SK-MEL-5 (cell line): ENCODE measurements at regions not wholly inside any gene's neighbourhood (a gene's known extent, or its start where the extent isn't known, plus 50 kb on each side); places are given as distances from the start of the nearest gene placed in this dataset.

Source experiments
- DNase-seq: peaks from one replicate; pipeline ENCODE4 v3.0.0-alpha.2; 2016; ENCODE audit warnings: low read depth, low spot score
- in situ Hi-C: cut with HindIII; loops from 2 replicates; pipeline ENCODE4 v1.10.0; 2016; ENCODE audit warnings: low sequenced_read_pairs, high pct_unique_total_duplicates, low pct_unique_long_range_greater_than_20kb

DNA sequence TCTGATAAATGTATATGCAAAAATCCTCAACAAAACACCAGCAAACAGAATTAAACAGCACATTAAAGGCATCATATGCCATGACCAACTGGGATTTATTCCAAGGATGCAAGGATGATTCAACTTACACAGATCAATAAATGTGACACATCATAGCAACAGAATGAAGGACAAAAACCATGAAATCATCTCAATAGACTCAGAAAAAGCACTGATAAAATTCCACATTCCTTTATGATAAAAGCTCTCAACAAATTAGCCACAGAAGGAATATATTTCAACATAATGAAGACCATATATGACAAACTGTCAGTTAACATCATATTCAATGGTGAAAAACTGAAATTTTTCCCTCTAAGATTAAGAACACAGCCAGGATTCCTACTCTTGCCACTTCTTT lies 691.6 kb downstream of the DIAPH3 start:
- no peak for DNase-seq
- in situ Hi-C loops = no loop called here

DNA sequence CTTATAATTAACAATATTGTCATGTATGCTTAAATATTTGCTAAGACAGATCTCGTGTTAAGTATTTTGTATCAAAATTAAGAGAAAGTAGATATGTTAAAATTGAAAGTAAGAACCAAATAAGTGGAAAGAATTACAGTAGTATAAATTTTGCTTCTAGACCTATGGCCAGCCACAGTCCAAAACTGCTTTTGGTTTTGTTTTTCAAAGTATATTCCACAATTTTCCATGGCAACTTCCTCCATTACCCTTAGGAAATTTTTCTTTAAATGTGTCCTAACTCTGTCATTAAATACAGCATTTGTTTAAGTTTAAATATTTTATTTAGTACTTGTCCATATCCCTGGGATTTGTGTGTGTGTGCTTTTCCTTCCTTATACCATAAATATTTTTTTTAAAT lies 689.0 kb downstream of the DIAPH3 start:
- no peak for DNase-seq
- in situ Hi-C loops = no loop called here

DNA sequence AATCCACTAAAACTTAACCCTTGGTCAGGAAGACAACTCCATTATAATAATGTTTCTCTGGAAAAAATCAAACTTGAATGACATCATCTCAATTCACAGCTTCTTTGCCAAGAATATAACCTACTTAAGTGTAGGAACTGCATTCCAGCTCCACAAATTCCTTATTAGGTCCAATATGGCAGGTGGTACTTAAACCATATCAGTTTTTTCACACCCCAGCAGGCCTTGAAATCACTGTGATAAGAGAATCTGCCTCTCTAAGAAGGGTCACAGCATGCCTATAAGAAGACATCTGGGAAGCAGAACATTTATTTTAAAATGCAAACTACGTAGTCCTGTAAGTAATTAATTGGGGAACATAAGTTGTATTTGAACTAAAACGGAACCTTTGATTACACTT lies 687.8 kb downstream of the DIAPH3 start:
- in situ Hi-C loops = no loop called here
- no peak for DNase-seq

DNA sequence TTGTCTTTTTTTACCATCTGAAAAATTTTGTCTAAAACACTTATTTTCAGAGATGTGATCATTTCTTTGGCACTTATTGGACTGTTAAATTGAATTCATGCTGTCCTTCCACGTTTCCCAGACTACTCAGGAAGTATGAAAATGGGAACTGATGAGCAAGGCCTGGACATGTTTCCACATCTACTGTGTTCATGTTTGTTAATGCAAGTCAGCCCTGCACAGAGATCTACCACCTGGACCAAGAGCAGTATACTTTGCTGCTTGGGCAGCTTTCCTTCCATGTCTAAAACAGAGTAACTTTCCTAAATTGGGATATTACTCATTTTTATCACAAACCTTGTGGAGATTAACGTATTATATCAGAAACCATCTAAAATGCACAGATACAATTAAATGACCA lies 687.4 kb downstream of the DIAPH3 start:
- in situ Hi-C loops = no loop called here
- DNase-seq = no peak

DNA sequence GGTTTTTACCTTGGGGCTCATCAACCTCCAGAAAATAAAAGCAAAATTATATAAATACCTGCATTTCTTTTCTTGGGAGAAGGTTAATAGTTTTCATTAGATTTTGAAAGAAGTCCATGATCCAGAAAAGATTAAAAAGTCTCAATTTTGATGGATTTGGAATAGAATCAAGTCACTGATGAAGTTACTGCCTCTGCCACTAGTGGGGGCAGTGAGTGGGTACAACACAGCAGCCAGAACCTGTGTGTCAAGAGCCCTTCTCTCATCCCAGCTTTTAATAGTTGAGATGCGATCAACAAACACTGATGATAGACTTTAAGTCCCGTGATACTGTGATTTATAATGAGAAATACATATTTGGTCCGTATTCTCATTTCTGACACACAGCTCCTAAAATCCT lies 686.7 kb downstream of the DIAPH3 start:
- DNase-seq = peak; percentile 51
- in situ Hi-C loops = no loop called here

DNA sequence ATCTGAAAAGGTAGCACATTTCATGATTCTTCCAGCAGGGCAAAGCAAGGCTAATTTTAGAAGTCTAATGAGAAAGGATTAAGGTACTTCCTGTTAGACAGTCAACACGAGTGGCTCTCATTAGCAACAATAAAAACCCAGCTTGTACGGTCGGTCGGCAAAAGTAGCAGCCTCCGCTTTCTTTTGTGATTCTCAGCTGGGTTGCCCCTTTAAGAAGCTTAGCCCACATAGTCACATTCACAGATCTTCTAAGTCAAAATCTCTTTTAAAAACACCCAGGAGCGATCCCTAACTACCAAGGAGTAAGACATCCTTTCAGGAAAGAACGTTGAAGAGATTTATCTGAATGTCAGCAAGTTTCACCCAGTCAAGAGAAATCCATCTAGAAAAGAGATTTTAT lies 684.8 kb downstream of the DIAPH3 start:
- in situ Hi-C loops = no loop called here
- no peak for DNase-seq

DNA sequence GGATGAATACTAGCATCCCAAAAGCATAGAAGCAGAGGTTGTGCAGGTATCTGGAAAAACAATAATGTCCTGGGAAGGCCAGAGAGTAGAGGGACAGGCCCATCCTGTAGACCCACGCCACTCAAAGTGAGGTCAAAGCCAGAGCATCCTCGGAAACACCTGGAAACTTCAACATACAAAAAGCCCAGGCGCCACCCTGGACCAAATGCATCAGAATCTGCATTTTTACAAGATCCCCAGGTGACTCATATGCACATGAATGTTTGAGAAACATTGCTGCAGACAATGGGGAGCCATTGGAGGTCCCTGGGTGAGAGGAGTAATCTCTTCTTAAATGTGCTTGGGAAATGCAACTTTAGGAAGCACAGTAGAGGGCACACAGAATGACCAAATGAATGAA lies 684.1 kb downstream of the DIAPH3 start:
- no peak for DNase-seq
- in situ Hi-C loops = no loop called here

DNA sequence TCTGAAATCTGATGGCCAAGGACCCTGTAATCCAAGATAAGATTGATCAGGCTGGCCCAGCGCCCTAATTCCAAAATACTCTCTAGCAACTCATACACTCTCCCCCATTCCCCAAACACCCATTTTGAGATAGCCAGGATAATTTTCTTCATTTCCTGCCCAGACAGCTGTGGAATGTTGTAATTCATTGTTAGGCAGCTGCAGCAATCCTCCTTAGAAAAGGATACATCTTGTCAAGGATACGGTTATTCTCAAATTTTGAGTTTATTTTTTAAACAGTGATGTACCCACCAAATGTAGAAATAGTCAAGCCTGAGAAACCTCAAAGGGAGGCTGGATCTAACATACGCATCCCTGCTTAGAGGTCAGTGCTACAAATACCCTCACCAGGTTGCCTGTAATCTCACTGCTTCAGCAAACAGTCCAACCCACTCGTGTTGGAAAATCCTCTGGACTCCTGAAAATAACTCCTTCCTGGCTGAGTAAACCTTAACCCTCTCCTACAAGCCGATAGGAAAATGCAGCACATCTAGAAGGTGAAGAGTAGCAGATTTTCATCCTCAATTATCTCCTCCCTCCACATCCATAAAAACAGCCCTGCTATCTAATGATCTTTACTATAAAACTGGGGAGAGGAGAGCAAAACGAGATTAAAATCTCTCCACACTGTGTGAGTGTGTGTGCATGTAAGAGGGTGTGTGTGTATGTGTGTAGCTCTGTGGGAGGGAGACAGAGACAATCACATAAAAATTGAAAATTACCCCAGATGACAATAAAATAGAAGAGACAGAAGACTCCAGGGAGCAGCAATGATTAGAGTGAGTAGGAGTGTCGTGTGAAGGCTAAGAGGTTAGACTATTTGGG lies 683.1 kb downstream of the DIAPH3 start:
- no peak for DNase-seq
- in situ Hi-C loops = no loop called here

DNA sequence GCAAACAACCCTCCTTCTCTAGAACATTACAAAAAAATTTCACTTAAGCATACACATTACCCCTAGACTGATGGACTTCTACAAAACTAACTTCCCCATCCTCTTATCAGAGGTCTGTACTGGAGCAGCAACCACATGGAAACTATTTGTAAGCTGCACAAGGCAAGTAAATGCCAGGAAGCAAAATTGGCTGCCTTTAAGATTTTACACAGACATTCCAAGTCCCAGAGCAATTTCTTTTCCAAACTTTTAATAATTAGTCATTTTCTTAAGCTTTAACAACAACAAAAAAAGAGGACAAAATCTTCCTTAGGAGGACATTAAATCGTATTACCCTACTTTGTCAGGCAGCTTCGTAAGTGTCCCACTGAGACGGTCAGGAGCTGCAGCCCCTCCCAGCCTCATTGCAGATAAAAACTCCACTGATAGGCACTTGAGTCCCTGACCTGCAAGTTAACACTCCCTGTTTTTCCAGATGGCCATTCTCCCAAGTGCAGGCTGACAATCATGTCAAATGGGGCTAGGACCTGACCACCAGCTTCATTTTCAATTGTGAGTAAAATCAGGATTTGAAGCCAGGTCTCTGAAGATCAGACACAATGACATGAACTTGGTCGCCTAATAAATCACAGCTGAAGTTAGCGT lies 680.1 kb downstream of the DIAPH3 start:
- in situ Hi-C loops = no loop called here
- DNase-seq = no peak

DNA sequence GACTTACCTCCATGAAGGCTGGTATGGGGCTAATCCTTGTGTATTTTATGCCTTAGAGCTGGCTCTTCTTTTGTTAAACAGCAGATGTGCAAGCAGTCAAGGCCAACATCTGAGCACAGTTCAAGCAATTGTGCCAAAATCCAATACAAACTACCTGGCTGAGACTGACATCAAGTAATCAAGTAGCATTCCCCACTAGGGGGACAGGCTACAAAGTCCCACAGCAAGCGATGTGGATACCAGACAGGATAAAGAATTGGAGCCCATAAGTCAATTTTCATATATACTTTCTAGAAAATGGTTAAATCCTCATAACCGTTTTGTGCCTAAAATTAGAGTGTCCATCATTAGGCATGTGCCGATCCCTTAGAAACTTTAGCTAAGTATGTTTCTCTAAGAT lies 675.8 kb downstream of the DIAPH3 start:
- no peak for DNase-seq
- in situ Hi-C loops = no loop called here

DNA sequence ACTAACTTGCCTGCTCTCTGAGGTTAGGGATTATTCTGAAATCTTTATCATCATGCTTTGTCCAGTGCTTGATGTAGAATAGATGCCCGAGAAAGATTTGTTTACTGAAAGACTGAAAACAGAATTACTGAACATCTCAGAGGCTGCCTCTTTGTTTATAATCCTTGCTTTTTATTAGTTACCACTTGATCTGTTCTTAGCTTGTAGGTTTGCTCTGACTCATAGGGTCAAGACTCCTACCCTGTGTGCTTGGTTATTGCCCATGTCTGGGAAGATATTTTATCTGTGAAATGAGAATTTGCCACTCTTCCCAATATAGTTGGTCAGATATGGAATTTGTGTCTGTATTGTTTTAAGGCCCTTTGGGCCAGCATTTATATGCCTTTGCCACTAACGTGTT lies 675.3 kb downstream of the DIAPH3 start:
- no peak for DNase-seq
- in situ Hi-C loops = no loop called here

DNA sequence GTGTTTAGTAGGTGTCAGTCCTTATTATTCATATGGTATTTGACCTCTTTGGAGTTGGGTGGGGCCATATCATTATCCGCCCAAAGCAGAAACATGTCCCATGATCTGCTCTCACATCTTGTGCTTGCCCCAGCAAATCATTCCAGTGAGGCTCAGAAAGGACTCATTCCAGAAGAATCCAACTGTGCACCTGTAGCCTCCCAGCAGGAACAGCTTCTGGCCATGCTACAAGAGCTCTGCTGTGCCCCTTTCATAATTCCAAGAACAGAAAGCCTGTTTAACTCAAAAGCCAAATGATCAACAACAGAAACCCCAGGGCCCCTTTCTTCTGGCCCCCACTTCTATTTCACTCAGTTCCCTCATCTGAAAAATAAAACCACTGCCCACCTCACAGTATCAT lies 673.1 kb downstream of the DIAPH3 start:
- in situ Hi-C loops = no loop called here
- DNase-seq = no peak

DNA sequence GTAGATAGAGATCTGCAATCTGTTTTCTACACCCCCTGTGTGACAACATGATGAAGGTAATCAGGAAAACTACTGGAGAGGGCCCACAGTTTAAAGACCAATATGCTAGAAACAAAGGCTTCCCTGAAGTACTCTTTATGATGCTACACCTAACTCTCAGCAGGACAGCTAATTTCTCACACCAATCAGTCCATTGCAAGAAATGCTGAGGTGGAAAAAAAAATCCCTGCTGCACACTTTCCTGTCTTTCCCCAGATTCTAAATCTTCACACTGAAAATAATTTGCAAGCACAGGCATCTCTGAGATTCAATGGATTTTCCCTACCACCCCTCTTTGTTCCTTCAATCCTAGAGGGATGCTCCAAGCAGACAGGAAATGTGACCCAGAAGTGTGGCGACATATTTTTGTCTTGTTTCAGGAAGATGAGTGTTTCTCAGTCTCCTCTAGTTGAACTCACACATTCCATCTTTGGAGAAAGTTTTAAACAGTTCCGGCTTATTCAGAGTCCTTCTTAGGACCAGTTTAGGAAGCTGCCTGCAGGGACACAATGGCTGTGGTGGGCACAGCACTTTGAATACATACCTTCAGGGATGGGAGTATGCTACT lies 671.6 kb downstream of the DIAPH3 start:
- in situ Hi-C loops = no loop called here
- no peak for DNase-seq

DNA sequence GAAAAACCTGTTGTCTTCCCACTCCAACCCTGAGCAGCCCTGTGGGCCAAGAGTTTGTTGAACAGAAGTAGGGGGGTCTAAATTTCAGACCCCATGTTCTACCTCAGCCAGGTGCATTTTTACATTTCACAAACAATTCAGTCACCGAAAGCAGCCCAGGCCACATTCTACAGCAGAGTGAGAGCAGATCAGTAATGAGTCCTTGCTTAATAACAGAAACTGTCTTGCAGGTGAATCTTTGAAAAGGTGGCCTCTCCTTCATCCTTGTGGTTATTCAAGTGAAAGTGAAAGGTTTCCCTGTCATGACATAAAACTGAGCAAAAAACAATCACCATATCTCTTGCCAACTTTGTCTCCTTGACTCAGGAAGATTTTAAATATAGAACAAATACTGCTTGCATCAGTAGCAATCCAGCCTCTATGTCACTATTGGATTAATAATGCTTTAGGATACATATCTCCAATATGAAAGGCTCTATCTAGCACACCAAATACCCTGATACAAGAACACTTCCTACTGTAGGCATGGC lies 670.2 kb downstream of the DIAPH3 start:
- no peak for DNase-seq
- in situ Hi-C loops = no loop called here

DNA sequence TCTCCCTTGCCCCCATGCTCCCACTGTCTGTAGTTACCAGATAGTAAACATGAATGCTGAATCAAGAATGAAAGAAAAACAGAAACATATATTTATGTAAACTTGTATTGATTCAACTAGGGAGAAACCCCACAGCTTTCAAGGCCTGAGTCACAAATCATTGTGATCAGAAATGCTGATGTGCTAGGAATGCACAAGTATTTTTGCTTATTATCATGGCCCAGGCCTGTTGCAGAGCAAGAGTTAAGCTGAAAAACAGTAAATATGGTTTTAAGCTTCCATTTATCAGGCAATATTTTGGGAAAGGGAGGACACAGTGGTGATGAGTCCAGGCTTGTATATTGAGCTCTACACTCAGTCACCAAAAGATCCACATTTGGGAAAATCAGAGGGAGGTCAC lies 669.6 kb downstream of the DIAPH3 start:
- DNase-seq = no peak
- in situ Hi-C loops = no loop called here

DNA sequence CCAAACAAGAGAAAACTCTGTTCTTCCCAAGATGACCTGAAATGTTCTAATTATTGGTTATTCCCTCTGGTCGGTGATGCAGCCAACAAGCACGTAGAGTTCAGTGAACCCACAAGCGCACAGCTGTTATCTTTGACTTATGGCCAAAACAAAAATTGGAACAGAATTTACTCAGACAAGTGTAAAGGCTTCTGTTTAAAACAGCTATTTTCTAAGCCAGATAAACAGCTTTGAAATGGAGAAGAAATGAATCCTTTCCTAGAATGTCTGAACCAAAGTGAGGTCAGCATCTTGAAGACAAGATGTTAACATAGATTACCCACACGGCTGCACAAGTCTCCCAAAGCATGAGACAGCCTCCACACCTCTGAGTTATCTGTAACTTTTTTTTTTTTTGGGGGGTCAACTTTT lies 669.2 kb downstream of the DIAPH3 start:
- no peak for DNase-seq
- in situ Hi-C loops = no loop called here

DNA sequence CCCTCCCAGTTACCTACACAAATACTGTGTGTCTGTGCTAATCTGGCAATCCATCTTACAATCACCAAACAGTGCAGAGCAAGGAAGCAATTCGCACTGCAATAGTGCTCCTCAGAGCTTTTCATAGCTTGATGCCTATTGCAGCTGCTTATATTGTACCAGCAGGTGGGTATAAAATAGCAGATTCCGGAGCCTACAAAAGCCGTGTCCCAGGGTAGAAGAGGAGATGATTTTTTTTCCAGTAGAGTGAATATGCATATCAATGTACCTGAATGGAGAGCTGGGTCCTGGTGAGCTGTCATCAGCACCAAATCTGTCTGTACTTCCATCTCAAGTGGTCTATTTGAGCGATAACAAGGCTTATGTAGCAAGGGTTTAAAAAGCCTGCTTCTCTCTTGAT lies 668.4 kb downstream of the DIAPH3 start:
- in situ Hi-C loops = no loop called here
- DNase-seq = no peak

DNA sequence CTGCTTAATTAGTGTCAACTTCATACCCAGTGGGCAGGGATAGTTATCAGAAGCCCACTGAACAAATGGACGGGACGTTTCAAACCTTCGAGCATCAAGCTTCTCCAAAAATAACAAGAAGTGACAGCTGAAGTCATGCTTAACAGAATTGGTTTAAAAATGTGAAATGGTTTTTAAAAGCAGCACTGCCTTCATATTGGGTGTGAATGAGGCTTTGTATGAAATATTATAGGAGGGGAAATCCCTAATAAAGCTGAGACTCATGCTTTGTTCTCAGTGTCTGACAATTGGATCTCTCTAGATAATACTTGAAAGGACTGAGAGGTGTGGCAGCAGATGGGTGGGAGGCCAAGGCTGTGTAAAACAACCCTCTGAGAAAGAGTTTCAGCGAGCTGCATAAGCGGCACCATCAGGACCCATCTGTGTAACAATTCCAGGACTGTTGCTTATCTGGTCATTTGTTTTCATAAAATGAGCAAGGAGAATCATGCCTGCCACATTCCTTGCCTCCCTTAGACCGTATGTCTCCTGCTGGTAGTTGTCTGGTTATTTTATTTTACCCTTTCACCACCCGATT lies 667.7 kb downstream of the DIAPH3 start:
- DNase-seq = no peak
- in situ Hi-C loops = no loop called here
